NCI-H748 treated with DMSO at 0.1 percent for 48 hours (cell line): ENCODE measurements at regions not wholly inside any gene's neighbourhood (a gene's known extent, or its start where the extent isn't known, plus 50 kb on each side); places are given as distances from the start of the nearest gene placed in this dataset.
A peak's percentile ranks its signal among the peaks of the same experiment; 100 is the strongest.

Source experiments
- DNase-seq: peaks from one replicate; lab custom pipeline; 2025; lab: John Stamatoyannopoulos, UW

GRCh38 chr3:73954506-73954905 is 329.8 kb upstream of the PDZRN3 start:
- no peak for DNase-seq

GRCh38 chr3:73952781-73953180 is 328.0 kb upstream of the PDZRN3 start:
- no peak for DNase-seq

GRCh38 chr3:73950865-73951558 is 326.3 kb upstream of the PDZRN3 start:
- DNase-seq = no peak

GRCh38 chr3:73945541-73945940 is 320.8 kb upstream of the PDZRN3 start:
- DNase-seq = no peak

GRCh38 chr3:73939985-73940384 is 315.2 kb upstream of the PDZRN3 start:
- DNase-seq = no peak

GRCh38 chr3:73933585-73933984 is 308.8 kb upstream of the PDZRN3 start:
- no peak for DNase-seq

- DNase-seq = no peak
Measured at GRCh38 chr3:73927203-73927570, 302.4 kb upstream of the PDZRN3 start.

GRCh38 chr3:73926360-73927202 is 301.8 kb upstream of the PDZRN3 start:
- DNase-seq = no peak

GRCh38 chr3:73925011-73925410 is 300.3 kb upstream of the PDZRN3 start:
- DNase-seq = no peak

- DNase-seq = no peak
Measured at GRCh38 chr3:73924048-73924447, 299.3 kb upstream of the PDZRN3 start.

GRCh38 chr3:73917643-73918042 is 292.9 kb upstream of the PDZRN3 start:
- no peak for DNase-seq

- DNase-seq = no peak
Measured at GRCh38 chr3:73915886-73916285, 291.1 kb upstream of the PDZRN3 start.

GRCh38 chr3:73908218-73908617 is 283.5 kb upstream of the PDZRN3 start:
- DNase-seq = no peak

- no peak for DNase-seq
Measured at GRCh38 chr3:73901686-73902085, 276.9 kb upstream of the PDZRN3 start.

GRCh38 chr3:73894474-73895213 is 269.9 kb upstream of the PDZRN3 start:
- DNase-seq = no peak

GRCh38 chr3:73893089-73893488 is 268.3 kb upstream of the PDZRN3 start:
- DNase-seq = no peak

- no peak for DNase-seq
Measured at GRCh38 chr3:73885862-73886261, 261.1 kb upstream of the PDZRN3 start.

GRCh38 chr3:73884361-73884760 is 259.6 kb upstream of the PDZRN3 start:
- DNase-seq = no peak

- DNase-seq = no peak
Measured at GRCh38 chr3:73883497-73883896, 258.8 kb upstream of the PDZRN3 start.

GRCh38 chr3:73874606-73875369 is 250.0 kb upstream of the PDZRN3 start:
- peak; percentile 52 for DNase-seq

GRCh38 chr3:73874161-73874560 is 249.4 kb upstream of the PDZRN3 start:
- no peak for DNase-seq

- DNase-seq = peak; percentile 51
Measured at GRCh38 chr3:73868688-73869315, 244.1 kb upstream of the PDZRN3 start.
